A549 (cell line): ENCODE measurements at regions not wholly inside any gene's neighbourhood (a gene's known extent, or its start where the extent isn't known, plus 50 kb on each side); places are given as distances from the start of the nearest gene placed in this dataset.

ENCODE experiments used
- CTCF ChIP-seq: fragments of >200 bp; sonication (Bioruptor Twin); formaldehyde crosslinking; IDR thresholded peaks from 3 replicates; pipeline ENCODE4 v1.5.1; 2016
- EP300 ChIP-seq, 2 experiments: fragments of >200 bp; sonication (Bioruptor Twin); formaldehyde crosslinking; IDR thresholded peaks; 2 replicates in 1 of 2; 3 replicates in 1 of 2; pipeline ENCODE4 v1.6.1; 2016 to 2017
- FOSL2 ChIP-seq, 2 experiments: fragments of 450-650 bp in 1 of 2; fragments of >200 bp in 1 of 2; sonication (Bioruptor Twin) in 1 of 2; formaldehyde crosslinking; IDR thresholded peaks; 2 replicates each; pipeline versions ENCODE4 v1.5.0 to v1.6.1; 2016 to 2020; ENCODE audit warnings: mild to moderate bottlenecking in 1 of 2, moderate library complexity in 1 of 2
- RFX5 ChIP-seq: fragments of 450-650 bp; IDR thresholded peaks from 2 replicates; pipeline ENCODE4 v1.7.1; 2014; ENCODE audit warnings: antibody characterized with exemption, mild to moderate bottlenecking, moderate library complexity
- ZFP36 ChIP-seq: fragments of 450-650 bp; IDR thresholded peaks from 2 replicates; pipeline ENCODE4 v1.6.1; 2014; ENCODE audit warnings: borderline replicate concordance; ENCODE audit not compliant: partially characterized antibody

GRCh38 chr2:152823905-152824304 lies 105.5 kb downstream of the ARL6IP6 start:
- TF ChIP-seq CTCF (no peak), RFX5 (no peak), ZFP36 (no peak), EP300 (IDR thresholded peaks at IDR 0.05) (no peak), FOSL2 (IDR thresholded peaks at IDR 0.05) (no peak), FOSL2 (CRISPR knock-in tag; IDR thresholded peaks at IDR 0.05) (no peak)
